Neural cell (in vitro differentiated cells): ENCODE measurements at regions not wholly inside any gene's neighbourhood (a gene's known extent, or its start where the extent isn't known, plus 50 kb on each side); places are given as distances from the start of the nearest gene placed in this dataset.

ENCODE experiments used
- H2AFZ ChIP-seq: fragments of 200-600, 300-800 bp; sonication (generic), shearing (Covaris generic); 2 replicates; pipeline ENCODE4 v1.6.0; 2014; ENCODE audit warnings: low read depth, mild to moderate bottlenecking, antibody characterized with exemption, low read length, moderate library complexity
- H3F3A ChIP-seq: fragments of 200-600 bp; shearing (Covaris generic); 2 replicates; pipeline ENCODE4 v1.6.1; 2016; ENCODE audit warnings: mild to moderate bottlenecking, moderate library complexity, mixed read lengths, antibody characterized with exemption, low read length; ENCODE audit not compliant: insufficient read depth, poor library complexity, severe bottlenecking
- H3K27ac ChIP-seq: fragments of 200-600, 300-800 bp; sonication (generic), shearing (Covaris generic); 2 replicates; pipeline ENCODE4 v1.5.1; 2014; ENCODE audit warnings: mild to moderate bottlenecking, low read length, moderate library complexity
- H3K27me3 ChIP-seq: fragments of 300-800, 200-600 bp; sonication (generic), shearing (Covaris generic); 2 replicates; pipeline ENCODE4 v1.6.0; 2014; ENCODE audit warnings: mild to moderate bottlenecking, low read depth, low read length, moderate library complexity; ENCODE audit not compliant: insufficient read depth
- H3K36me3 ChIP-seq: fragments of 300-800, 200-600 bp; sonication (generic), shearing (Covaris generic); 2 replicates; pipeline ENCODE4 v1.5.1; 2014; ENCODE audit warnings: mild to moderate bottlenecking, antibody characterized with exemption, low read length, moderate library complexity; ENCODE audit not compliant: insufficient read depth
- H3K4me2 ChIP-seq: fragments of 300-800, 200-600 bp; sonication (generic), shearing (Covaris generic); 2 replicates; pipeline ENCODE4 v1.6.0; 2014; ENCODE audit warnings: mild to moderate bottlenecking, low read length
- H3K4me3 ChIP-seq: fragments of 300-800, 200-600 bp; sonication (generic), shearing (Covaris generic); 2 replicates; pipeline ENCODE4 v1.5.1; 2014; ENCODE audit warnings: mild to moderate bottlenecking, low read length, moderate library complexity
- H3K79me2 ChIP-seq: fragments of 200-600 bp; shearing (Covaris generic); replicated peaks from 2 replicates; pipeline ENCODE4 v1.6.0; 2014; ENCODE audit warnings: mild to moderate bottlenecking, low read length, moderate library complexity; ENCODE audit not compliant: insufficient read depth
- H3K9ac ChIP-seq: fragments of 300-800, 200-600 bp; sonication (generic), shearing (Covaris generic); 2 replicates; pipeline ENCODE4 v1.6.1; 2016; ENCODE audit warnings: mild to moderate bottlenecking, low read length, mixed read lengths
- H3K9me2 ChIP-seq: fragments of 200-600 bp; shearing (Covaris generic); 2 replicates; pipeline ENCODE4 v1.6.1; 2016; ENCODE audit warnings: mild to moderate bottlenecking, low read length, mixed read lengths; ENCODE audit not compliant: insufficient read depth
- H3K9me3 ChIP-seq: fragments of 200-600, 300-800 bp; sonication (generic), shearing (Covaris generic); 2 replicates; pipeline ENCODE4 v1.6.1; 2016; ENCODE audit warnings: mild to moderate bottlenecking, mixed run types, low read length, moderate library complexity, mixed read lengths
- H4K20me1 ChIP-seq: fragments of 200-600 bp; shearing (Covaris generic); 2 replicates; pipeline ENCODE4 v1.6.1; 2016; ENCODE audit warnings: mild to moderate bottlenecking, mixed run types; ENCODE audit not compliant: insufficient read depth
- CTCF ChIP-seq: fragments of 450-650 bp; IDR thresholded peaks from 2 replicates; pipeline ENCODE4 v1.5.1; 2014; ENCODE audit warnings: antibody characterized with exemption, mild to moderate bottlenecking, moderate library complexity; ENCODE audit not compliant: poor library complexity, severe bottlenecking
- EP300 ChIP-seq: fragments of 450-650 bp; conservative IDR thresholded peaks from 2 replicates; pipeline ENCODE4 v1.6.1; 2014; ENCODE audit warnings: antibody characterized with exemption, mild to moderate bottlenecking, moderate library complexity; ENCODE audit not compliant: poor library complexity, severe bottlenecking
- MXI1 ChIP-seq: fragments of 450-650 bp; conservative IDR thresholded peaks from 2 replicates; pipeline ENCODE4 v1.6.1; 2014; ENCODE audit warnings: antibody characterized with exemption, mild to moderate bottlenecking; ENCODE audit not compliant: poor library complexity, severe bottlenecking
- POLR2AphosphoS5 ChIP-seq: IDR thresholded peaks from 2 replicates; pipeline ENCODE4 v1.6.1; 2012
- RAD21 ChIP-seq: fragments of 450-650 bp; conservative IDR thresholded peaks from 2 replicates; pipeline ENCODE4 v1.6.1; 2014; ENCODE audit warnings: antibody characterized with exemption, mild to moderate bottlenecking, moderate library complexity
- REST ChIP-seq: IDR thresholded peaks from 2 replicates; pipeline ENCODE4 v1.6.1; 2012; ENCODE audit warnings: borderline replicate concordance
- SMC3 ChIP-seq: fragments of 450-650 bp; conservative IDR thresholded peaks from 2 replicates; pipeline ENCODE4 v1.6.1; 2014; ENCODE audit warnings: antibody characterized with exemption, mild to moderate bottlenecking, moderate library complexity; ENCODE audit not compliant: poor library complexity
- TAF1 ChIP-seq: IDR thresholded peaks from 2 replicates; pipeline ENCODE4 v1.6.1; 2012; ENCODE audit warnings: low read depth

- Histone ChIP-seq H3K4me2 (no peak overlapping the region), H4K20me1 (no peaks in the 10 kb centered on the region), H3K9ac (no peak overlapping the region), H3K27ac (no peak overlapping the region), H3K9me2 (no peaks in the 10 kb centered on the region), H3K79me2 (no peaks in the 10 kb centered on the region), H3K4me3 (no peak overlapping the region), H3K9me3 (no peaks in the 10 kb centered on the region), H3K36me3 (no peaks in the 10 kb centered on the region), H3F3A (no peaks in the 10 kb centered on the region), H2AFZ (no peak overlapping the region), H3K27me3 (no peaks in the 10 kb centered on the region)
- TF ChIP-seq RAD21 (no peak), MXI1 (no peak), CTCF (no peak), SMC3 (no peak), EP300 (no peak), POLR2AphosphoS5 (no peak), REST (no peak), TAF1 (no peak)
Measured at GRCh38 chr2:239749272-239749873, 275.8 kb downstream of the NDUFA10 start.

- no peaks in the 10 kb centered on the region for H3K79me2 ChIP-seq
- no peak overlapping the region for H2AFZ ChIP-seq
- no peak overlapping the region for H3K9ac ChIP-seq
- H4K20me1 ChIP-seq, result no peaks in the 10 kb centered on the region
- H3K27me3 ChIP-seq, result no peaks in the 10 kb centered on the region
- no peaks in the 10 kb centered on the region for H3K36me3 ChIP-seq
- H3K9me3 ChIP-seq, result no peaks in the 10 kb centered on the region
- TF ChIP-seq SMC3, result no peak
- TF ChIP-seq POLR2AphosphoS5, result no peak
- TF ChIP-seq CTCF, result no peak
- no peaks in the 10 kb centered on the region for H3F3A ChIP-seq
- no peak overlapping the region for H3K27ac ChIP-seq
- H3K4me2 ChIP-seq, result no peak overlapping the region
- H3K4me3 ChIP-seq, result no peak overlapping the region
- H3K9me2 ChIP-seq, result no peaks in the 10 kb centered on the region
Measured at GRCh38 chr2:239748811-239749210, 276.3 kb downstream of the NDUFA10 start.
